COR-L47 (cell line): ENCODE measurements at regions not wholly inside any gene's neighbourhood (a gene's known extent, or its start where the extent isn't known, plus 50 kb on each side); places are given as distances from the start of the nearest gene placed in this dataset.

Experiments used
- DNase-seq: peaks from one replicate; lab custom pipeline; 2025; lab: John Stamatoyannopoulos, UW

DNA sequence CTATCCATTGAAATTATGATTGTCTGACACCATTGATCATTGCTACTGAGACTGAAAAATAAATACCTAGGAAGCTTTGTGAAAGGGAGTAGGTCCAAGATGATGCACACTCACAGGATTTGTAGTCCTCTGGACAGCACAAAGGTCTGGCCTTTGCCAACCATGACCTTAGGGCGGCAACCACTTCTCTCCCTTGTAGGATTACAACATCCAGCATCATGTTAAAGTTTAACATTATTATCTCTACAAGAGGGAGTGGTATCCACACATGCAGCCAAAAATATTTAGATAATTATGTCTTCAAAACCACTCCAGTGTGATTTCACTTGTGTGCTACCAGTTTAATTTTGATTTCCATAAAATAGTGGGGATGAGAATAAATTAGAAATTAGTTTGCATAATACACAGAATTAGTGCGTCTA, 51.1 kb upstream of the NHSL1 start:
- DNase-seq, result no peak

DNA sequence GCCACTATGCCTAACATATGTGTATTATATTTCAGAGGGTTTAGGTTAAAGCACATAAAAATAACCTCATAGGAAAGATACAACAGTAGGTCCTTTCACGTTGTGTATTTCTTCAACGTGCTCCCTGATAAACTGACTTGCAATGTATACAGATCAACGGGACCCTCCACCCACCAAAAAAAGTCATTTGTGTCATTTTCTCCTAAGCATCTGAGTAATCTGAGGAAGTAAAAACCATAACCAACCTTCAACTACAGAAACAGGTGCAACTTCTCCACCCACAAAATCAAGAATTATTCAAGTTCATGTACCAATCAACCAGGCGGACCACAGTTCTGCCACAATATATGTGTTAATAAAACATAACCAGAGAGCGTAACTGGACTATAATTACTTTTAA, 54.9 kb upstream of the NHSL1 start:
- DNase-seq, result no peak

GRCh38 chr6:138555421-138555988, 56.2 kb upstream of the NHSL1 start:
- DNase-seq, result no peak

GRCh38 chr6:138557147-138557546, 57.9 kb upstream of the NHSL1 start:
- DNase-seq, result no peak

- no peak for DNase-seq
These were observed 59.8 kb upstream of the NHSL1 start for GRCh38 chr6:138559143-138559542.

DNA sequence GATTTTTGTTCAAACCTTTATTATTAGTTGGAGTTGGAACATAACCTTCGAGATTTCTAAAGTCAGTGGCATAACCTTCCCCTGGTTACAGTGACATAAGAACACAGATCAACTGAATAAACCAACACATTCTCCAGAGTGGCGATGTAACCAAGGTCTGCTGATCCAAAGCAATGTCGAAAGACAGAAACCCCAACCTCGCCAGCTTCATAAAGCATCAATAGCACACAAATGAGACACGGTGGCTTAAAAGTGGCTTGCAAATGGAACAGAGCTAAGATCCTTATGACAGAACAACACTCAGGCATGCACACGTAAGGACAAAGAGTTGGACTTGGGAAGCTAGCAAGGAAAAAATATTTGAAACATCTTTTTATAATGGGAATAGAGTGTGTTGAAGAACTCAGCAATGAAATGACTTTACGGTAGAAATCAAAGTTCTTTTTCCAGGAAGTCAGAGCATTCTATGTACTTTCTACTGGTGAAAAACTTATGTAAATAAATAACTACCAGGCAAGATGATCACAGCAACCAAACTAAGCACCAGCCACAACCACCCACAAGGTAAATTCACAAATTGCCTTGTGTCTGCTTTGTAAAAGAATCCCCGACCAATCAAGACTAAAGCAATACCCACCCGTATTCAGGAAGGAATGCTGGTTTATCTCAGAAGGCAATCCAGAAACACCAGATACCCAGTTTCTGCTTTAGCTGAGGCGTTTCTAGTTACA, 61.0 kb upstream of the NHSL1 start:
- DNase-seq, result no peak

DNA sequence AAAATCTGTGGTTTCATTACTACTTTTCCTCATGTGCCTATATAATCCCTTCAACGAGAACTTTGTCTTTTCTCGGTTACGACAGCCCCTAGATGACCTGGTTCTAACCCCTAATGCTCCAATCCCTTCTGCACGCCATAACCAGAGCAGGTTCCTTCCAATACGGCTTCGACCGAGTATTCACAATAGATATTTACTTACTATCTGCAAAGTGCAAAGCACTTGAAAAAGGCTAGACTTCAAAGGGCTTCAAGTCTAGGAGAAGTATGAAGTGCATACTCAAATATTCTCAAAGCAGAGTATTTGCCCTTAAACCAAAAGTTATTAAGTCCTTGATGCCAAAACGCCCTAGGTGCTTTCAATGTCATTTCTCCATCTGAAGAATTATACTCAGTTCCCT, 63.4 kb upstream of the NHSL1 start:
- no peak for DNase-seq

DNA sequence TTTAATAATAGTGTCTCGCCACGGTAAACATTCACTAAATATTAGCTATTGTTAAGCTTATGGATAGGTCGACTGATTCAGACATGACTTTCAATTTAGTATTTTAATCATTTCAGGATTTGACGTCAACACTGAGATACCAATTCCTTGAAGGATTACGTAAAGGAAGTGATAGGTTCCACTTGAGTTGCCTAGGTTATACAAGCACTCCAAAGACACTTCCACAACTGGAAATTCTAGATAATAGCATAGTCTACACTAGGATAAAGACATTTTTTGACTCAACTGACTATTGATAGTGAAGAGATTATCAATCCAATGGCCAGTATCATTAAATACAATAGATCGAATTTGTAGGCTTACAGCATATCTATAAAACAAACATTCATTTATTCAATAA, 63.9 kb upstream of the NHSL1 start:
- no peak for DNase-seq

DNA sequence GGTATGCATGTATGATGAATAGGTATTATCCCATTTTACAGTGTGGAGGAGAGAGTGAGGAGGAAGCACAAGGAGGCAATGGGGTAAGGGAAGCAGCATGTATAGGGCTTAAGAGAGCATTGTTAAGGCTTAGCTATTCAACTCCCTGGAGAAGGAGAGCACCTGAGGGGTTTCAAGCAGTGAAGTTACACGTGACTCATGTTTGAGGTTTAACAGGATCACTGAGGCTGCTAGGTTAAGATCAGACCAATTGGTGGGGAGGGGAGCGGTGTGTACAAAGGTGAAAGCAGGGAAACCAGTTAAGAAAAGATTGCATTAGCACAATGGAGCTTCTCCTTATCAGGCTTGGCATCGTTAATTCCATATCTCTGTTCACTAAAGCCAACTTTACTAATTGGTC, 64.4 kb upstream of the NHSL1 start:
- DNase-seq, result no peak

DNA sequence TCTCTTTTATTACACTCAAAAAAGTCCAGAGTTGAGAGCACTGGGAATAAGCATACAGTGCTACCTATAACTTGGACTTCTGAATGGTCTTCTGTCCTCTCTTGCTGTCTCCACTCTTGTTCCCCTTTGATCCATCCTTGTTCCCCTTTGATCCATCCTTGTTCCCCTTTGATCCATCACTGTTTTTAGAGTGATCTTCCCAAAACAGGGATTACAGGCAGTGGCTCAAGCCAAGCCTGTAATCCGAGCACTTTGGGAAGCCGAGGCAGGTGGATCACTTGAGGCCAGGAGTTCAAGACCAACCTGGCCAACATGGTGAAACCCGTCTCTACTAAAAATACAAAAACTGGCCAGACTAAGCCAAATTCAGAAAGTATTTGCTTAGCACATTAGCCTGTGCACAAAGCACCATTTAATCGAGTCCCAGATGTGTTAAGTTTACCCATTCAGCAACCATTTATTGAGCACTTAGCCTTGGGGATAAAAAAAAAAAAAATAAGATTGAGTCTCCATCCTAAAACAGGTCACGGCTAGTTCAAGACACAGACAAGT, 65.0 kb upstream of the NHSL1 start:
- no peak for DNase-seq

GRCh38 chr6:138567052-138567451, 67.8 kb upstream of the NHSL1 start:
- no peak for DNase-seq

DNA sequence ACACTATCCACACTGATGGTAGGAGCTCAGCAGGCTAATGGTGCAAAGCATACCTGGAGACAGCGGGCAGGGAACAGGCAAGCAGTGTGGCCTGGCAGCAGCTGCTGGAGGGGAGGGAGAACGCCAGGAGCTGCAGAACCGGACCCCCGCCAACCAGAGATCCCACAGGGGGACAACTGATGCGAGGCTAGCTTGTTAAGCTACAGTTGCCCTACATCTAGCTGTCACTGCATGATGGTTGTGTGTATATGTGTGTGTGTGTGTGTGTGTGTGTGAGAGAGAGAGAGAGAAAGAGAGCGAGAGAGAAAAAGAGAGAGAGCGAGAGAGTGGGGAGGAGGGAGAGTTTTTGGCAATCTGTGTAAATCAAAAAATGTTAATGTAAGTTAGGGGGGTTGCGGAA, 69.7 kb upstream of the NHSL1 start:
- no peak for DNase-seq

DNA sequence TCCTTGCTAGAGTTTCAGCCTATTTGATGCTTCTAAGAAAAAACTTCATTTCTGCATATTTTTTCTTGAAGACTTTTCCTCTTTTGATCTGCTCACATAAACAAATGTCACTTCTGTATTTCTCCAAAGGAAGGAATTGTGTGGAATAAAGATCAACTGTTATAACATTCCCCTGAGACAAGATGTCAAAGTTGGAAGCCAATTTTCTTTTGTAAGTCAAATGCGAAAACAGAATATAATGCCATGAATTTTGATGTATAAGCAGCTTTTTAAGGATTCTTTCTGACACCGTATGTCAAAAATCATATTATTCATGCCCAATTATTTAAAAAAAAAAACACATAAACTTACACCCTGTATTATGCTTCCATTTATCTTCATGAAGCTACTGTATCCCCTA, 70.3 kb upstream of the NHSL1 start:
- DNase-seq, result no peak

- no peak for DNase-seq
These were observed 70.9 kb upstream of the NHSL1 start for GRCh38 chr6:138569970-138570724.

DNA sequence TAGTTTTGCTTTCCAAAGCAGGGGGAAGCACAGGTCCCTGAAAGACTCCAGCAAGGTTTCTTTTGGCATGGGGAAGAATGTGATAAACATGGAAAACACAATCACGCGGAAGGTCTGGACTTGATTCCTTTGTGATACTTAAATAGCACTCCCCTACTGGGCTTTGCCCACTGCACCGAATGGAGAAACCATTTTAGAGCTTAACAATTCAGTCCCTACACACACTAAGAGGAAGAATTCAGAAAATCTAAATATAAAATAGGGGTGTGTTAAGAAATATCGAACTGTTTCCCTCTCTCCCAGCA, 71.4 kb upstream of the NHSL1 start:
- peak; percentile 28 for DNase-seq

DNA sequence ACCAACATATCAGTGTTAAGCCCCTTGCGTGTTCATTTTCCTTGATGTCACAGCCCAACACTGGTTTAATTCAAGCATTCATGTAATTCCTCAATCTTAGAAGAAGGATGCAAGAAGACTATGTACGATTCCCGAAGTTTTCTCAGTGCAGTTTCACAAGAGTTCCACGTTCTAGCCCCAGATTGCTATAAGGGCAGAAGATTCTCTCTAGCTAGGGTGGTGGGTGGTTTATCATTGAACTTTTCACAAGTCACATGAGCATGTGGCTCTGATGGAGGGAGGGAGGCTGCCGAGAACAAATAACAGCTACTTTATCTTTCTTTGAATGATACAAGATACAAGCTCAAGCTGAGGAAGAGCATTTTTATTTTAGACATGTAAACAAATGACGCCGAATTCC, 71.9 kb upstream of the NHSL1 start:
- DNase-seq, result no peak

DNA sequence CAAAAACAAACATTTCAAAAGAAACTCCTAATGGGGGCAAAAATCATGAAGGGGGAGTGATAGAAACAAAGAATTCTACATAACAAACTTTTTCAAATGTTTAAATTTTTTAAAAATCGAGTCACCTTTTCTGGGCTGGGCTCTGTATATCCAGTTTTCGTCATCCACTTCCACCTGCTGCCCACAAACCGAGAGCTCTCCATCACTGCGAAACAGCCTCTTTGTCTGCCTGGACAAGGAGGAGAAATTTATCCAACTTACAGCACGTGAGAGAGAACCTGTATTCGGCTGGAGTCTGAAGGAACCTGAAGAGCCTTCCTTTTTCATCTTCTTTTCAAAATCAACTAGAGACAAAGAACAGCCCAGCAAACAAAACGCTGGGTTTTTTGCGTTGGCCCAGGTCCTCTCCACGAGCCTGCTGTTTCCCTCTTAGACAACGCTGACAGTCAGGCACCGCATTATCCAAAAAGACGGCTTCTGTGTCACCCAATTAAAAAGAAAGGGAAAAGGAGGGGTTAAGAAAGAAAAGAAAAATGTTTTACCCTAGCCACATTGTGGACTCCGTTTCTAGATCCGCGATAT, 72.4 kb upstream of the NHSL1 start:
- no peak for DNase-seq

GRCh38 chr6:138572167-138572875, 73.0 kb upstream of the NHSL1 start:
- DNase-seq, result peak; percentile 76

GRCh38 chr6:138572885-138573284, 73.6 kb upstream of the NHSL1 start:
- DNase-seq, result no peak

DNA sequence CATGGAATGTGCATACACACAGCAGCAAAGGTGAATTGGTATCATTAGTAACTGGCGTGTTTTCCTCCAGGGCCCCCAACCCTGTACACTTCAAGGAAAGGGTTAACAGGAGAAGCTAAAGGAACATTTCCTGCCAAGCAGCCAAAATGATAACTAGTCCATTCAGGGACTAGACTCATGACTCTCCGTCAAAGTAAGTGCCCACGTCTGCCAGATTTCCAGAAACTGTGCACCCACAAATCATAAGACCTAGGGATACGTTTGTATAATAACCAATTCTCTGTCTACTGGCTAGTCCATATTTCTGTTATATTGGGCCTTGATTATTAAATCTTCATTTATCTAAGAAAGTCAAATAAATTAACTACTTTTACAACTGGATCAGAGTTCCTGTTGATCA, 76.0 kb upstream of the NHSL1 start:
- no peak for DNase-seq

GRCh38 chr6:138576313-138576712, 77.0 kb upstream of the NHSL1 start:
- peak; percentile 49 for DNase-seq
